ENCODE measurements at regions not wholly inside any gene's neighbourhood (a gene's known extent, or its start where the extent isn't known, plus 50 kb on each side); places are given as distances from the start of the nearest gene placed in this dataset.
A peak's percentile ranks its signal among the peaks of the same experiment; 100 is the strongest.

- Histone ChIP-seq H3K4me1 (ENCODE audit: insufficient read depth, low read length) (peaks cover 62% of the 10 kb centered on the region), H2AFZ (ENCODE audit: low read length) (peak overlapping the region; percentile 64)
These were observed 129.0 kb downstream of the RPL22L1 start for GRCh38 chr3:170740726-170741591.

GRCh38 chr3:170740285-170740684, 129.7 kb downstream of the RPL22L1 start:
- no peak for DNase-seq (ENCODE audit: insufficient read length, low spot score, missing footprints)
- Histone ChIP-seq H3K9me3 (ENCODE audit: low read depth, low read length) (no peaks in the 10 kb centered on the region), H3K4me3 (ENCODE audit: insufficient read depth, low read length) (no peak overlapping the region), H3K4me2 (ENCODE audit: insufficient read depth, low read length) (peak overlapping the region; percentile 69), H4K20me1 (ENCODE audit: insufficient read depth, low read length) (no peaks in the 10 kb centered on the region), H3K27me3 (ENCODE audit: insufficient read depth, low read length) (no peaks in the 10 kb centered on the region), H3K36me3 (ENCODE audit: insufficient read depth, low read length) (no peaks in the 10 kb centered on the region), H3K4me1 (ENCODE audit: insufficient read depth, low read length) (peaks cover 55% of the 10 kb centered on the region), H2AFZ (ENCODE audit: low read length) (peak overlapping the region; percentile 64), H3K27ac (ENCODE audit: low read depth, low read length) (peak overlapping the region; percentile 84), H3K79me2 (ENCODE audit: insufficient read depth, low read length) (no peaks in the 10 kb centered on the region)
- no peak for TF ChIP-seq CTCF (IDR thresholded peaks at IDR 0.05; ENCODE audit: extremely low read depth, low read depth, low read length)

More at GRCh38 chr3:170740726-170741591, 129.0 kb downstream of the RPL22L1 start:
- Histone ChIP-seq H3K4me3 (ENCODE audit: insufficient read depth, low read length) (peak overlapping the region; percentile 21), H3K27me3 (ENCODE audit: insufficient read depth, low read length) (no peaks in the 10 kb centered on the region), H3K9me3 (ENCODE audit: low read depth, low read length) (no peaks in the 10 kb centered on the region), H3K79me2 (ENCODE audit: insufficient read depth, low read length) (no peaks in the 10 kb centered on the region), H3K27ac (ENCODE audit: low read depth, low read length) (peak overlapping the region; percentile 84), H4K20me1 (ENCODE audit: insufficient read depth, low read length) (no peaks in the 10 kb centered on the region), H3K36me3 (ENCODE audit: insufficient read depth, low read length) (no peaks in the 10 kb centered on the region), H3K4me2 (ENCODE audit: insufficient read depth, low read length) (peak overlapping the region; percentile 69)
- no peak for DNase-seq (ENCODE audit: insufficient read length, low spot score, missing footprints)
- TF ChIP-seq CTCF (IDR thresholded peaks at IDR 0.05; ENCODE audit: extremely low read depth, low read depth, low read length): no peak

GRCh38 chr3:170739410-170739809, 130.6 kb downstream of the RPL22L1 start:
- no peaks in the 10 kb centered on the region for H3K9me3 ChIP-seq (ENCODE audit: low read depth, low read length)
- H3K36me3 ChIP-seq (ENCODE audit: insufficient read depth, low read length): no peaks in the 10 kb centered on the region
- peaks cover 48% of the 10 kb centered on the region for H3K4me1 ChIP-seq (ENCODE audit: insufficient read depth, low read length)
- no peak for TF ChIP-seq CTCF (IDR thresholded peaks at IDR 0.05; ENCODE audit: extremely low read depth, low read depth, low read length)
- H3K4me2 ChIP-seq (ENCODE audit: insufficient read depth, low read length): peak overlapping the region; percentile 69
- H3K79me2 ChIP-seq (ENCODE audit: insufficient read depth, low read length): no peaks in the 10 kb centered on the region
- H3K27me3 ChIP-seq (ENCODE audit: insufficient read depth, low read length): no peaks in the 10 kb centered on the region
- DNase-seq (ENCODE audit: insufficient read length, low spot score, missing footprints): no peak
- H3K4me3 ChIP-seq (ENCODE audit: insufficient read depth, low read length): no peak overlapping the region
- H3K27ac ChIP-seq (ENCODE audit: low read depth, low read length): peak overlapping the region; percentile 84
- H2AFZ ChIP-seq (ENCODE audit: low read length): no peak overlapping the region
- H4K20me1 ChIP-seq (ENCODE audit: insufficient read depth, low read length): no peaks in the 10 kb centered on the region

- Histone ChIP-seq H3K4me2 (ENCODE audit: insufficient read depth, low read length) (no peak overlapping the region), H3K27me3 (ENCODE audit: insufficient read depth, low read length) (no peaks in the 10 kb centered on the region), H3K79me2 (ENCODE audit: insufficient read depth, low read length) (no peaks in the 10 kb centered on the region), H3K4me1 (ENCODE audit: insufficient read depth, low read length) (peaks cover 52% of the 10 kb centered on the region), H3K9me3 (ENCODE audit: low read depth, low read length) (no peaks in the 10 kb centered on the region), H4K20me1 (ENCODE audit: insufficient read depth, low read length) (no peaks in the 10 kb centered on the region), H2AFZ (ENCODE audit: low read length) (no peak overlapping the region), H3K27ac (ENCODE audit: low read depth, low read length) (no peak overlapping the region), H3K4me3 (ENCODE audit: insufficient read depth, low read length) (no peak overlapping the region), H3K36me3 (ENCODE audit: insufficient read depth, low read length) (no peaks in the 10 kb centered on the region)
- TF ChIP-seq CTCF (IDR thresholded peaks at IDR 0.05; ENCODE audit: extremely low read depth, low read depth, low read length): no peak
- no peak for DNase-seq (ENCODE audit: insufficient read length, low spot score, missing footprints)
These were observed 131.2 kb downstream of the RPL22L1 start for GRCh38 chr3:170738766-170739165.

All from osteoblast (primary cell).